ENCODE measurements at regions not wholly inside any gene's neighbourhood (a gene's known extent, or its start where the extent isn't known, plus 50 kb on each side); places are given as distances from the start of the nearest gene placed in this dataset.

- TF ChIP-seq, protein P1, sequence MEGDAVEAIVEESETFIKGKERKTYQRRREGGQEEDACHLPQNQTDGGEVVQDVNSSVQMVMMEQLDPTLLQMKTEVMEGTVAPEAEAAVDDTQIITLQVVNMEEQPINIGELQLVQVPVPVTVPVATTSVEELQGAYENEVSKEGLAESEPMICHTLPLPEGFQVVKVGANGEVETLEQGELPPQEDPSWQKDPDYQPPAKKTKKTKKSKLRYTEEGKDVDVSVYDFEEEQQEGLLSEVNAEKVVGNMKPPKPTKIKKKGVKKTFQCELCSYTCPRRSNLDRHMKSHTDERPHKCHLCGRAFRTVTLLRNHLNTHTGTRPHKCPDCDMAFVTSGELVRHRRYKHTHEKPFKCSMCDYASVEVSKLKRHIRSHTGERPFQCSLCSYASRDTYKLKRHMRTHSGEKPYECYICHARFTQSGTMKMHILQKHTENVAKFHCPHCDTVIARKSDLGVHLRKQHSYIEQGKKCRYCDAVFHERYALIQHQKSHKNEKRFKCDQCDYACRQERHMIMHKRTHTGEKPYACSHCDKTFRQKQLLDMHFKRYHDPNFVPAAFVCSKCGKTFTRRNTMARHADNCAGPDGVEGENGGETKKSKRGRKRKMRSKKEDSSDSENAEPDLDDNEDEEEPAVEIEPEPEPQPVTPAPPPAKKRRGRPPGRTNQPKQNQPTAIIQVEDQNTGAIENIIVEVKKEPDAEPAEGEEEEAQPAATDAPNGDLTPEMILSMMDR (conservative IDR thresholded peaks at IDR 0.05 in 1 of 2, IDR thresholded peaks at IDR 0.05 in 1 of 2; ENCODE audit: extremely low read depth in 1 of 2, insufficient read depth in 1 of 2, low read depth in 1 of 2, low read length in 2 of 2) = no peak
- TF ChIP-seq EZH2 (IDR thresholded peaks at IDR 0.05; ENCODE audit: borderline replicate concordance, low read length) = no peak
Measured at GRCh38 chrX:20654596-20655106, 387.9 kb upstream of the RPS6KA3 start.

Measured in mammary epithelial cell (primary cell).